Activated CD8-positive, alpha-beta T cell treated with anti-CD3 and anti-CD28 coated beads, Interleukin-2, amount 10 ng/mL, durations not matched to agents 7 days and 5 days (primary cell): ENCODE measurements at regions not wholly inside any gene's neighbourhood (a gene's known extent, or its start where the extent isn't known, plus 50 kb on each side); places are given as distances from the start of the nearest gene placed in this dataset.

ENCODE experiments used
- ATAC-seq: fragments of 150-1000 bp; cut with Tn5 transposase; one replicate; pipeline ENCODE4 v1.10.0; 2021; ENCODE audit warnings: moderate library complexity
- CTCF ChIA-PET: fragments of 350-600 bp; sonication (Branson Sonifier 250); formaldehyde crosslinking; loops from one replicate; lab custom pipeline; 2021; ENCODE audit warnings: antibody characterized with exemption; lab: Charles Lee
- POLR2A ChIA-PET: fragments of 350-600 bp; sonication (Branson Sonifier 250); formaldehyde crosslinking; loops from one replicate; lab custom pipeline; 2021; ENCODE audit warnings: antibody characterized with exemption; lab: Charles Lee
- DNase-seq: peaks from one replicate; pipeline ENCODE4 v3.0.0-alpha.2; 2020
- H3K27ac Mint-ChIP-seq: one replicate; pipeline ENCODE4 v1.8.0; 2021; ENCODE audit warnings: mild to moderate bottlenecking, mixed read lengths
- H3K27me3 Mint-ChIP-seq: one replicate; pipeline ENCODE4 v1.8.0; 2021; ENCODE audit warnings: low read depth, mixed read lengths
- H3K36me3 Mint-ChIP-seq: one replicate; pipeline ENCODE4 v1.8.0; 2021; ENCODE audit warnings: low read depth, mixed read lengths
- H3K4me1 Mint-ChIP-seq: one replicate; pipeline ENCODE4 v1.8.0; 2021; ENCODE audit warnings: low read depth, mixed read lengths
- H3K4me3 Mint-ChIP-seq: one replicate; pipeline ENCODE4 v1.8.0; 2021; ENCODE audit warnings: mild to moderate bottlenecking, mixed read lengths
- H3K9me3 Mint-ChIP-seq: one replicate; pipeline ENCODE4 v1.8.0; 2022; ENCODE audit warnings: mixed read lengths; ENCODE audit not compliant: insufficient read depth

DNA sequence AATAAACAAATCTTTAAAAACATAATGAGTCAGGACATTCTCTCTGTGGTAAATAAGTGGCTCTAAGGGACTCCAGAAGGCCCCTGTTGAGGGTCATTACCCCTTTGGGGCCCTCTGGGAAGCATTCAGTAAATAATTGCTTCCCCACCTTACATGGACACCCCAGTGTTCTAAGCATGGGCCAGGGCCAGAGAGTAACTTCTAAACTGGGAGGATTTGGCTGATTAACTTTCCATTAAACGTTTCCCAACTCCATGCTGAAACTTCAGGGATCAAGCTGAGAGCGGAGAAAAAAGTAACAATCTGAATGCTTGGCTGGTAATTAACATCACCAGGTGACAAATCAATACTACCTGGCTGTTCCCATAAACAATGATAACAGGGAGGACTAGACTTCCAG lies 783.9 kb upstream of the LRRC4C start:
- Mint-ChIP-seq H3K27me3 (no peaks in the 10 kb centered on the region), H3K27ac (no peak overlapping the region), H3K4me3 (no peak overlapping the region), H3K4me1 (no peaks in the 10 kb centered on the region), H3K9me3 (peaks cover 19% of the 10 kb centered on the region), H3K36me3 (no peaks in the 10 kb centered on the region)
- POLR2A ChIA-PET = no interaction called here
- CTCF ChIA-PET = no interaction called here
- DNase-seq = no peak
- ATAC-seq = no peak

- Mint-ChIP-seq H3K4me3 (no peak overlapping the region), H3K27ac (no peak overlapping the region), H3K27me3 (no peaks in the 10 kb centered on the region), H3K9me3 (peaks cover 16% of the 10 kb centered on the region), H3K36me3 (no peaks in the 10 kb centered on the region), H3K4me1 (no peaks in the 10 kb centered on the region)
- CTCF ChIA-PET = no interaction called here
- ATAC-seq = no peak
- POLR2A ChIA-PET = no interaction called here
- no peak for DNase-seq
Measured at GRCh38 chr11:42244376-42244775, 784.9 kb upstream of the LRRC4C start.

DNA sequence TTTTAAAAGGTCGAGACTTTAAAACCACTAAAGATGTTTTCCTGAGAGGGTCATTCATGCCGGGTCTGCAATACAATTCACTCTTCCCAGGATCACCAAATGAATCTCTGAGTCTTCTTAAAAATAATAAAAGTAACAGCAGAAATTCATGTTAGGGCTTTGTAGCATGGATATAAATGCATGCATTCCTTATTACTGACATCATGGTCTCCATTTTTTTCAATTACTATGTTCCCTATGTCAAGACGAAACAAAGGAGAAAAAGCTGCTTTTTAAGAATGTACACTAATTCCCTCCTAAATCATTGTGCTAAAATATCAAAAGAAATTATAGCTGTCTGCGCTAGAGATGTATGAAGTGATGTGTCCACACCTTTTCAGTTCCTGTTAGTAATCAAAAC lies 789.9 kb upstream of the LRRC4C start:
- Mint-ChIP-seq H3K36me3 (no peaks in the 10 kb centered on the region), H3K4me3 (no peak overlapping the region), H3K9me3 (peaks cover 12% of the 10 kb centered on the region), H3K4me1 (no peaks in the 10 kb centered on the region), H3K27me3 (no peaks in the 10 kb centered on the region), H3K27ac (no peak overlapping the region)
- ChIA-PET CTCF (no interaction called here), POLR2A (interaction anchor here (0.6 kb wide), 1 partner anchor 1309 kb away, joined by 3 read pairs; no protein-coding TSS in a partner anchor)
- ATAC-seq = no peak
- DNase-seq = no peak

GRCh38 chr11:42249956-42250355 lies 790.5 kb upstream of the LRRC4C start:
- Mint-ChIP-seq H3K4me1 (no peaks in the 10 kb centered on the region), H3K27me3 (no peaks in the 10 kb centered on the region), H3K9me3 (peaks cover 12% of the 10 kb centered on the region), H3K4me3 (no peak overlapping the region), H3K36me3 (no peaks in the 10 kb centered on the region), H3K27ac (no peak overlapping the region)
- ATAC-seq = no peak
- ChIA-PET CTCF (no interaction called here), POLR2A (interaction anchor here (0.6 kb wide), 1 partner anchor 1308 kb away, joined by 3 read pairs; no protein-coding TSS in a partner anchor)
- no peak for DNase-seq

- Mint-ChIP-seq H3K4me3 (no peak overlapping the region), H3K4me1 (no peaks in the 10 kb centered on the region), H3K27ac (no peak overlapping the region), H3K36me3 (no peaks in the 10 kb centered on the region), H3K27me3 (no peaks in the 10 kb centered on the region), H3K9me3 (peaks cover 12% of the 10 kb centered on the region)
- DNase-seq (no peak), ATAC-seq (no peak)
- POLR2A ChIA-PET = no interaction called here
- CTCF ChIA-PET = no interaction called here
Measured at GRCh38 chr11:42251984-42252383, 792.5 kb upstream of the LRRC4C start.

- Mint-ChIP-seq H3K4me3 (no peak overlapping the region), H3K4me1 (no peaks in the 10 kb centered on the region), H3K27ac (no peak overlapping the region), H3K36me3 (no peaks in the 10 kb centered on the region), H3K27me3 (no peaks in the 10 kb centered on the region), H3K9me3 (peaks cover 8% of the 10 kb centered on the region)
- ChIA-PET POLR2A (no interaction called here), CTCF (no interaction called here)
- ATAC-seq (no peak), DNase-seq (no peak)
Measured at GRCh38 chr11:42253156-42253555, 793.7 kb upstream of the LRRC4C start.

DNA sequence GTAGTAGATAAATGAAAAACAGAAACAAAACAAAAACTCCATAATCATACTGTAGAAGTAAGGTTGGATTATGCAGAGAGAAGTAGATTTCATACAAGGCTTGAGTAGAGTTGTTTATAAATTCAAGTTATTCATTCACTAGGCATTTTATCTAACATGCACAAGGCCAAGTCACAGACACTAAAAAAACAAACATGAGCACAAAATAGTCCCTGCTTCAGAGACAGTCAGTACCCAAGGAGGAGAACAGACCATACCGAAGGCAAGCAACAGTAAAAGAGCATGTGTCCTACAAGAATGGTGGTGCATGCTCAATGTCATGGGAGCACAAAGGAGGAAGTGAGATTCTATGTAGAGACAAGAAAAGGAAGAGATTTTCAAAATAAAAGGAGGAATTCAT lies 796.5 kb upstream of the LRRC4C start:
- no peak overlapping the region for H3K27ac Mint-ChIP-seq
- ChIA-PET POLR2A (no interaction called here), CTCF (no interaction called here)
- no peak overlapping the region for H3K4me3 Mint-ChIP-seq
- no peaks in the 10 kb centered on the region for H3K4me1 Mint-ChIP-seq
- H3K9me3 Mint-ChIP-seq = no peaks in the 10 kb centered on the region
- ATAC-seq (no peak), DNase-seq (no peak)
- no peaks in the 10 kb centered on the region for H3K36me3 Mint-ChIP-seq
- H3K27me3 Mint-ChIP-seq = no peaks in the 10 kb centered on the region

- ATAC-seq (no peak), DNase-seq (no peak)
- no peaks in the 10 kb centered on the region for H3K27me3 Mint-ChIP-seq
- CTCF ChIA-PET = no interaction called here
- no peak overlapping the region for H3K4me3 Mint-ChIP-seq
- no peaks in the 10 kb centered on the region for H3K4me1 Mint-ChIP-seq
- POLR2A ChIA-PET = no interaction called here
- no peak overlapping the region for H3K27ac Mint-ChIP-seq
- no peaks in the 10 kb centered on the region for H3K9me3 Mint-ChIP-seq
- H3K36me3 Mint-ChIP-seq = no peaks in the 10 kb centered on the region
Measured at GRCh38 chr11:42257534-42257933, 798.1 kb upstream of the LRRC4C start.

DNA sequence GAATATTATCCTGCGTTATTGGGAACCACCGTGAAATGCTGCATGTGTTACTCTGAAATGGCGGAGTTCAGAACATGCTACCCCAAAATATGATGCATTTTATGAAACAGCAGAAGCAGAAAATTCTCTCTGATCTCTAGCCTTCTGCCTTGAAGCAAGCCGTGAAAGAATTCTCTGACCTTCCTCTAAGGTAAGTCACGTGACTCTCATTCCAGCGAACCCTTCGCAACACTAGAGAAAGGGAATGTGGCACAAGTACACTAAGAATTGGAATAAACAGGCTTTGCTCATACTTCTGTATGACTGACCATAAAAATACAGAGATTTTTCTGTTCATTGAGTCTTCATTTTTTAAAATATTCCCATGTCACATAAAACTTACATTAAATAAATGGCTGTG lies 805.6 kb upstream of the LRRC4C start:
- Mint-ChIP-seq H3K4me1 (no peaks in the 10 kb centered on the region), H3K27me3 (no peaks in the 10 kb centered on the region), H3K36me3 (no peaks in the 10 kb centered on the region), H3K27ac (no peak overlapping the region), H3K4me3 (no peak overlapping the region), H3K9me3 (peaks cover 7% of the 10 kb centered on the region)
- no peak for DNase-seq
- ATAC-seq = no peak
- ChIA-PET POLR2A (no interaction called here), CTCF (no interaction called here)

- ATAC-seq (no peak), DNase-seq (no peak)
- H3K36me3 Mint-ChIP-seq = no peaks in the 10 kb centered on the region
- no peak overlapping the region for H3K27ac Mint-ChIP-seq
- ChIA-PET POLR2A (no interaction called here), CTCF (no interaction called here)
- no peaks in the 10 kb centered on the region for H3K4me1 Mint-ChIP-seq
- H3K27me3 Mint-ChIP-seq = no peaks in the 10 kb centered on the region
- H3K4me3 Mint-ChIP-seq = no peak overlapping the region
- H3K9me3 Mint-ChIP-seq = peaks cover 22% of the 10 kb centered on the region
Measured at GRCh38 chr11:42271306-42271705, 811.9 kb upstream of the LRRC4C start.

- Mint-ChIP-seq H3K36me3 (no peaks in the 10 kb centered on the region), H3K4me1 (no peaks in the 10 kb centered on the region), H3K27me3 (no peaks in the 10 kb centered on the region), H3K4me3 (no peak overlapping the region), H3K9me3 (peaks cover 28% of the 10 kb centered on the region), H3K27ac (no peak overlapping the region)
- ChIA-PET CTCF (no interaction called here), POLR2A (no interaction called here)
- DNase-seq (no peak), ATAC-seq (no peak)
Measured at GRCh38 chr11:42273977-42274376, 814.5 kb upstream of the LRRC4C start.

DNA sequence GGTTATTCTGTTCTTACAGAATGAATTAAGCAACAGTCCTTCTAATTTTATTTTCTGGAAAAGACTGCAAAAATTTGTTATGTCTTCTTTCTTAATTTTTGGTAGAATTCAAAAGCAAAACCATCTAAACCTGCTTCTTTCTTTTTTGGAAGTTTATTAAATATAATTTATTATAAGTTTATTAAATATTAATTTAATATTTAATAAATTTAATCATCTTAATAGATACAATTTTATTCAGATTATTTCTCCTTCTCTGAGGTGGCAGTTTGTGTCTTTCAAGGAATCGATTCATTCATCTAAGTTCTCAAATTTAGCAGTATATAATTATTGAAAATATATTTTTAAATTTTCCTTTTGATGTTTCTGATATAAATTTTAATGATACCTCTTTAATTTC lies 837.5 kb upstream of the LRRC4C start:
- POLR2A ChIA-PET = no interaction called here
- H3K9me3 Mint-ChIP-seq = peaks cover 14% of the 10 kb centered on the region
- H3K27me3 Mint-ChIP-seq = no peaks in the 10 kb centered on the region

DNA sequence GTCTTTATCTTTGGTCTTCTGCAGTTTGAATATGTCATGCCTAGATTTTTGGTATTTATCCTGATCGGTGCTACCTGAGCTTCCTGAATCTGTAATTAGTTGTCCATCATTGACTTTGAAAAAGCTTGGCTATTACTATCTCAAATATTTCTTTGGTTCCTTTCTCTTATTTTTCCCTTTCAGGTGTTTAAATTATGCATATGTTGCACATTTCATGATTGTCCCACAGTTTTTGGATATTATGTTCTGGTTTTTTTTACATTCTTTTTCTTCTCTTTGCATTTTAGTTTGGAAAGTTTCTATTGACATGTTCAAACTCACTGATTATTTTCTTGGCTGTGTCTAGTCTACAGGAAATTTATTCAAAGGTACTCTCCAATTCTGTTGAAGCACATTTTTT lies 840.3 kb upstream of the LRRC4C start:
- no peaks in the 10 kb centered on the region for H3K27me3 Mint-ChIP-seq
- H3K27ac Mint-ChIP-seq = no peak overlapping the region
- H3K9me3 Mint-ChIP-seq = peaks cover 10% of the 10 kb centered on the region
- H3K4me3 Mint-ChIP-seq = no peak overlapping the region
- H3K36me3 Mint-ChIP-seq = no peaks in the 10 kb centered on the region
- DNase-seq (no peak), ATAC-seq (no peak)
- H3K4me1 Mint-ChIP-seq = no peaks in the 10 kb centered on the region
- ChIA-PET POLR2A (no interaction called here), CTCF (no interaction called here)

More for the DNA sequence above, 837.5 kb upstream of the LRRC4C start:
- DNase-seq = no peak
- no peak for ATAC-seq
- Mint-ChIP-seq H3K36me3 (no peaks in the 10 kb centered on the region), H3K27ac (no peak overlapping the region), H3K4me3 (no peak overlapping the region), H3K4me1 (no peaks in the 10 kb centered on the region)
- CTCF ChIA-PET = no interaction called here
